Daoy (cell line): ENCODE measurements at regions not wholly inside any gene's neighbourhood (a gene's known extent, or its start where the extent isn't known, plus 50 kb on each side); places are given as distances from the start of the nearest gene placed in this dataset.

Experiments used
- DNase-seq: peaks from one replicate; pipeline ENCODE4 v3.0.0-alpha.2; 2015; ENCODE audit warnings: low read depth

GRCh38 chr10:120983721-120984120, 132.6 kb downstream of the WDR11 start:
- DNase-seq = no peak

GRCh38 chr10:120984221-120984620, 133.1 kb downstream of the WDR11 start:
- DNase-seq = no peak

- DNase-seq = no peak
Measured at GRCh38 chr10:120987359-120987758, 136.2 kb downstream of the WDR11 start.

GRCh38 chr10:120988751-120989150, 137.6 kb downstream of the WDR11 start:
- no peak for DNase-seq

GRCh38 chr10:120989279-120989678, 138.1 kb downstream of the WDR11 start:
- no peak for DNase-seq

- no peak for DNase-seq
Measured at GRCh38 chr10:120989996-120990598, 138.9 kb downstream of the WDR11 start.

- DNase-seq = no peak
Measured at GRCh38 chr10:120990831-120991230, 139.7 kb downstream of the WDR11 start.

- no peak for DNase-seq
Measured at GRCh38 chr10:120993089-120993488, 141.9 kb downstream of the WDR11 start.

- DNase-seq = no peak
Measured at GRCh38 chr10:120995768-120996167, 144.6 kb downstream of the WDR11 start.

- DNase-seq = no peak
Measured at GRCh38 chr10:120996456-120997034, 145.4 kb downstream of the WDR11 start.

GRCh38 chr10:120997313-120997712, 146.2 kb downstream of the WDR11 start:
- DNase-seq = no peak

GRCh38 chr10:120997756-120998155, 146.6 kb downstream of the WDR11 start:
- no peak for DNase-seq

- no peak for DNase-seq
Measured at GRCh38 chr10:120998251-120998650, 147.1 kb downstream of the WDR11 start.

- no peak for DNase-seq
Measured at GRCh38 chr10:120998782-120999285, 147.7 kb downstream of the WDR11 start.

- no peak for DNase-seq
Measured at GRCh38 chr10:120999868-121000267, 148.7 kb downstream of the WDR11 start.

GRCh38 chr10:121002586-121003205, 151.5 kb downstream of the WDR11 start:
- no peak for DNase-seq

GRCh38 chr10:121005948-121006587, 154.9 kb downstream of the WDR11 start:
- no peak for DNase-seq

GRCh38 chr10:121007264-121007663, 156.1 kb downstream of the WDR11 start:
- DNase-seq = no peak

- no peak for DNase-seq
Measured at GRCh38 chr10:121015916-121016315, 164.8 kb downstream of the WDR11 start.

- DNase-seq = no peak
Measured at GRCh38 chr10:121024905-121025584, 173.9 kb downstream of the WDR11 start.

GRCh38 chr10:121025731-121026130, 174.6 kb downstream of the WDR11 start:
- DNase-seq = no peak

- DNase-seq = no peak
Measured at GRCh38 chr10:121027371-121027770, 176.2 kb downstream of the WDR11 start.
